Inflammatory macrophage treated with lipopolysaccharide for 4 hours (primary cell): ENCODE measurements at regions not wholly inside any gene's neighbourhood (a gene's known extent, or its start where the extent isn't known, plus 50 kb on each side); places are given as distances from the start of the nearest gene placed in this dataset.

Experiments
- DNase-seq: peaks from one replicate; pipeline ENCODE4 v3.0.0-alpha.2; 2020

- DNase-seq, result no peak
Measured at GRCh38 chr20:48261398-48261910, 476.2 kb upstream of the SULF2 start.

GRCh38 chr20:48260129-48260756 is 475.0 kb upstream of the SULF2 start:
- no peak for DNase-seq

GRCh38 chr20:48259456-48259855 is 474.2 kb upstream of the SULF2 start:
- DNase-seq, result no peak

GRCh38 chr20:48257833-48258232 is 472.6 kb upstream of the SULF2 start:
- no peak for DNase-seq

GRCh38 chr20:48247961-48248360 is 462.7 kb upstream of the SULF2 start:
- no peak for DNase-seq

- DNase-seq, result no peak
Measured at GRCh38 chr20:48246061-48246790, 460.9 kb upstream of the SULF2 start.

- DNase-seq, result no peak
Measured at GRCh38 chr20:48242623-48243022, 457.3 kb upstream of the SULF2 start.

- no peak for DNase-seq
Measured at GRCh38 chr20:48241482-48241881, 456.2 kb upstream of the SULF2 start.

GRCh38 chr20:48238781-48239180 is 453.5 kb upstream of the SULF2 start:
- no peak for DNase-seq

- DNase-seq, result no peak
Measured at GRCh38 chr20:48238326-48238725, 453.0 kb upstream of the SULF2 start.

- DNase-seq, result no peak
Measured at GRCh38 chr20:48236000-48236970, 451.0 kb upstream of the SULF2 start.

- DNase-seq, result no peak
Measured at GRCh38 chr20:48234951-48235350, 449.7 kb upstream of the SULF2 start.

- DNase-seq, result no peak
Measured at GRCh38 chr20:48231253-48231930, 446.1 kb upstream of the SULF2 start.

- DNase-seq, result no peak
Measured at GRCh38 chr20:48230216-48230615, 444.9 kb upstream of the SULF2 start.

GRCh38 chr20:48227381-48227780 is 442.1 kb upstream of the SULF2 start:
- DNase-seq, result no peak

- no peak for DNase-seq
Measured at GRCh38 chr20:48226642-48227041, 441.4 kb upstream of the SULF2 start.

- no peak for DNase-seq
Measured at GRCh38 chr20:48224533-48225050, 439.3 kb upstream of the SULF2 start.

GRCh38 chr20:48223715-48224114 is 438.4 kb upstream of the SULF2 start:
- no peak for DNase-seq

GRCh38 chr20:48222595-48223180 is 437.4 kb upstream of the SULF2 start:
- DNase-seq, result no peak

GRCh38 chr20:48220033-48220633 is 434.9 kb upstream of the SULF2 start:
- DNase-seq, result no peak

- no peak for DNase-seq
Measured at GRCh38 chr20:48219306-48219705, 434.0 kb upstream of the SULF2 start.

GRCh38 chr20:48217190-48217589 is 431.9 kb upstream of the SULF2 start:
- no peak for DNase-seq
